ENCODE measurements at regions not wholly inside any gene's neighbourhood (a gene's known extent, or its start where the extent isn't known, plus 50 kb on each side); places are given as distances from the start of the nearest gene placed in this dataset.

GRCh38 chr7:50836646-50837045 is 54.0 kb upstream of the GRB10 start:
- Histone ChIP-seq H3K27me3 (no peaks in the 10 kb centered on the region), H3K27ac (no peak overlapping the region), H3K4me3 (no peak overlapping the region), H3K36me3 (no peaks in the 10 kb centered on the region), H3K4me1 (ENCODE audit: low read depth) (no peaks in the 10 kb centered on the region), H3K9me3 (ENCODE audit: low read depth) (no peaks in the 10 kb centered on the region)
- no peak for DNase-seq (ENCODE audit: low read depth in 1 of 2, low spot score in 1 of 2)
- TF ChIP-seq CTCF (IDR thresholded peaks at IDR 0.05; ENCODE audit: low read depth, low read length), result no peak

GRCh38 chr7:50835156-50835555 is 52.5 kb upstream of the GRB10 start:
- no peak for DNase-seq (ENCODE audit: low read depth in 1 of 2, low spot score in 1 of 2)
- no peaks in the 10 kb centered on the region for H3K4me1 ChIP-seq (ENCODE audit: low read depth)
- H3K27me3 ChIP-seq, result no peaks in the 10 kb centered on the region
- H3K9me3 ChIP-seq (ENCODE audit: low read depth), result no peaks in the 10 kb centered on the region
- H3K4me3 ChIP-seq, result no peak overlapping the region
- no peak for TF ChIP-seq CTCF (IDR thresholded peaks at IDR 0.05; ENCODE audit: low read depth, low read length)
- no peaks in the 10 kb centered on the region for H3K36me3 ChIP-seq
- no peak overlapping the region for H3K27ac ChIP-seq

- no peak for TF ChIP-seq CTCF (IDR thresholded peaks at IDR 0.05; ENCODE audit: low read depth, low read length)
- Histone ChIP-seq H3K27ac (no peak overlapping the region), H3K36me3 (no peaks in the 10 kb centered on the region), H3K9me3 (ENCODE audit: low read depth) (no peaks in the 10 kb centered on the region), H3K27me3 (no peaks in the 10 kb centered on the region), H3K4me3 (no peak overlapping the region), H3K4me1 (ENCODE audit: low read depth) (no peaks in the 10 kb centered on the region)
- DNase-seq (ENCODE audit: low read depth in 1 of 2, low spot score in 1 of 2), result no peak
Measured at GRCh38 chr7:50834679-50835078, 52.0 kb upstream of the GRB10 start.

- H3K36me3 ChIP-seq, result no peaks in the 10 kb centered on the region
- no peak overlapping the region for H3K4me3 ChIP-seq
- no peaks in the 10 kb centered on the region for H3K4me1 ChIP-seq (ENCODE audit: low read depth)
- no peak for DNase-seq (ENCODE audit: low read depth in 1 of 2, low spot score in 1 of 2)
- TF ChIP-seq CTCF (IDR thresholded peaks at IDR 0.05; ENCODE audit: low read depth, low read length), result no peak
- H3K9me3 ChIP-seq (ENCODE audit: low read depth), result no peaks in the 10 kb centered on the region
- H3K27me3 ChIP-seq, result no peaks in the 10 kb centered on the region
- H3K27ac ChIP-seq, result no peak overlapping the region
Measured at GRCh38 chr7:50834031-50834535, 51.4 kb upstream of the GRB10 start.

GRCh38 chr7:50832744-50833143 is 50.0 kb upstream of the GRB10 start:
- no peaks in the 10 kb centered on the region for H3K27me3 ChIP-seq
- no peaks in the 10 kb centered on the region for H3K36me3 ChIP-seq
- no peaks in the 10 kb centered on the region for H3K4me1 ChIP-seq (ENCODE audit: low read depth)
- no peak for DNase-seq (ENCODE audit: low read depth in 1 of 2, low spot score in 1 of 2)
- TF ChIP-seq CTCF (IDR thresholded peaks at IDR 0.05; ENCODE audit: low read depth, low read length), result no peak
- no peak overlapping the region for H3K4me3 ChIP-seq
- H3K27ac ChIP-seq, result no peak overlapping the region
- H3K9me3 ChIP-seq (ENCODE audit: low read depth), result no peaks in the 10 kb centered on the region

Data from cardiac muscle cell (in vitro differentiated cells and primary cell).